SK-N-DZ (cell line): ENCODE measurements at regions not wholly inside any gene's neighbourhood (a gene's known extent, or its start where the extent isn't known, plus 50 kb on each side); places are given as distances from the start of the nearest gene placed in this dataset.

ENCODE experiments used
- DNase-seq: peaks from one replicate; pipeline ENCODE4 v3.0.0-alpha.2; 2015; ENCODE audit warnings: low spot score

GRCh38 chr14:98154254-98154653 is 1117.7 kb downstream of the BCL11B start:
- DNase-seq, result no peak

DNA sequence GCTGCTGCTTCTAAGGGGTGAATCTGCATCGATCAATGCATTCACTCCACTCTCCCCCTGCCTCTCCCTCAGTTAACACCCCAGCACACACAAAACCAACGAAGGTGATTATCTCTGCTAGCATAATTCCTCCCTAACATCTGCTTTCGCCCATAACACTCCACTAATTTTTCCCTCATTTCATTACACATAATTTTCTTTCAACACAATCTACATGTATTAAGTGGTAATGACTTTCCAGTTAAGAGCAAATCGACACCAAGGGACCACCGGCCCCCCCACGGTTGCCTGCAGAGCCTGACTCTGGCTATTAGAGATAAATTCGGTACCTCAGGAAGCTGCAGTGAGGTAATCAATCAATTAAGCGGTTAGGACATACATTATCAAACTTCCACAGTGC is 1115.6 kb downstream of the BCL11B start:
- no peak for DNase-seq

DNA sequence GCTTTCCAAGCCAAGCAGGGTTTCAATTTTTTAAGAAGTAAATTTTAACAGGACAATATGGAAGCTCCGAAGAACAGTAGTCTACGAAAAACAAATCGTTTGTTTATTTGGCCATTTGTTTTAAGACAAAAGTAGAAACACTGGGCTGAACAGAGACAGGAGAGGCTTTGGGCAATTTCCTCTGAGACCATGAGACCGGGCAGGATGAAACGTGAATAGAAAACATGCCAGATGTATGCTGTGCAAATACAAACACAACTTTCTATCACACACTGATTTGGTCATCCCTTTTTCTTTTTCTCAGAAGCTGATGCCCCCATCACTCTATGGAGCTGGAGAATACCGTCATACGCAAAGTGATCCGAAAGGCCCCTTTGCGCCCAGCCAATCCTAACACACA is 1111.1 kb downstream of the BCL11B start:
- no peak for DNase-seq

GRCh38 chr14:98161356-98161755 is 1110.6 kb downstream of the BCL11B start:
- DNase-seq, result no peak

DNA sequence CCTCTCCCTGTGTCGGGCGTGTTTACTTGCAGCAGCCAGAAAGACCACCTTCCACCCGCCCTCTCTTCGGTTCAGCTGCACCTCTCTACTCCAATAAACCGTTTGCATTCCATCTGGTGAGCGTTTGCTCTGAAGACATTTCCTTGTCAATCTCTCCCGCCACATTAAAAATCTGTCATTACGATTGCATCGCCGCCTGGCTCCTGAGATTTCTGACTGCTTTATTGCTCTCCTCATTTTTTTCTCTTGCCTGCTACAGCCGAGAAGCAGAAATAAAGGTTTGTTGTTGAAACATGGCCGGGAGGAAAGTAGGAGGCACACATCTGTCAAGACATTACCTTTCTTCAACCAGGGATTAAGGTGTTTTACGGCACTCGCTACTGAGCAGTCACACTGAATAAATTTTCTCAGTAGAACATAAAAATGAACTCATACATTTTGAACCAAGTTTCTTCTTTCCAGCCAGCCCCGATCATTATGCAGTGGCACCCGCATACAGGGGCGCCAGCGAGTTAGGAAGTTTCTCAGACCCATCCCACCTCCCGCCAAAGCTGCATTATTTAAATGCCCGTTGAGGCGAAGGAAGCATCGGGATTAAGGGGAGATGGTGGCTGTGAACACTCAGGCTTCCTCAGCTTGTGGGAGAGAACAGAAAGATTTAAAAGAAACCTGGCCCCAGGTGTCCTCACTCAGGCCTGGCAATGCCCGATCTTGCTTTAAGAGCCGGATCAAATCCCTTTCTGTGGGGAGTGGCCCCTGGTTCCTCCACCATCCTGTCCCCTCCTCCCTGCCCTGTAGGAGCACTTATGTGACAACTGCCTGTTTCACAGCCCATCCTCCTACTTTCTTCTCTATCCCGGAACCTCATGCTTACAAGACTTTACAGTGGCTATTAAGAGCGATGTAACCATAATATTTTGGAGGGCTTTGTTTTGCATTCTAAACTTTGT is 1108.9 kb downstream of the BCL11B start:
- DNase-seq, result no peak

GRCh38 chr14:98163873-98164272 is 1108.1 kb downstream of the BCL11B start:
- no peak for DNase-seq

- no peak for DNase-seq
These were observed 1106.0 kb downstream of the BCL11B start for GRCh38 chr14:98165976-98166375.

- DNase-seq, result no peak
These were observed 1104.7 kb downstream of the BCL11B start for GRCh38 chr14:98167275-98167674.

GRCh38 chr14:98167705-98168104 is 1104.3 kb downstream of the BCL11B start:
- no peak for DNase-seq

GRCh38 chr14:98168211-98168985 is 1103.6 kb downstream of the BCL11B start:
- no peak for DNase-seq

GRCh38 chr14:98169170-98169587 is 1102.8 kb downstream of the BCL11B start:
- no peak for DNase-seq

- DNase-seq, result no peak
These were observed 1101.4 kb downstream of the BCL11B start for GRCh38 chr14:98170575-98170974.

DNA sequence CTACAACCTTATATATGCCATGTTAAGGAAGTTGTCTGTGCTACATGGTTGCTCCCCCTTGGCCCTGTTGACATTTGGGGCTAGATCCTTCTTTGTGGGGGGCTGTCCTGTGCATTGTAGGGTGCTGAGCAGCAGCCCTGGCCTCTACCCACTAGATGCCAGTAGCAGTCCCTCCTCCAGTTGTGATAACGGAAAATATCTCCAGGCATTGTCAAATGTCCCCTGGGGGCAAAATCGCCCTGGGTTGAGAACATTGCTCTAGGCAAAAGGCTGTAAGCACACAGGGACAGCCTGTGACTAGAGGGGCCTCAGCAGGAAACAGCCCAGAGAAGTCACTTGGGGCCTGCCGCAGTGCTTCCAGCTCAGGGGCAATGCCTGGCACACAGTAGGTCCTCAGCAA is 1100.3 kb downstream of the BCL11B start:
- no peak for DNase-seq

DNA sequence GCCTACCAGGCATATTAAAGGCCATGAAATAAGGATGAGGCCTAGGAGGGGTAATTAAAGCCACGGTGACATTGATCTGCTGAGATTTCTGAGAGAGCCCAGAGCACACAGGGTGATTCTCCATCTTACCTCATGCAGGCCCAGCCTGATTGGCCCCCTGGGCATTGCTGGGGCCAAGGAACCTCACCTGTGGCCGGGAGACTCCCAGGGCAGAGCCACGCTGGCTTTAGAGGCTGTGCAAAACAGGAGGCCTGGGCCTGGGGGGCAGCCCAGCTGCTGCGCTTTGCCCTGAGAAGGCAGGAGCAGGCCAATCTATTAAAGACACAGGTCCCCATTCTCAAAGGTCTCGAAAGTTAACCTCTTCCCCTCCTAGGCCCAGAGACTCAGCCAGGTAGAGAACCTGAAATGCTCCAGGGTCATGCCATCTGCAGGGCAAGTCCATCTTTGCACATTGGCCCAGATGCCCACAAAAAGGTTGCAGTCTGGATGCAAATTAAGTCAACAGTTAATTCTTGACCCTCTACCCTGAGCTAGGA is 1099.7 kb downstream of the BCL11B start:
- no peak for DNase-seq

- no peak for DNase-seq
These were observed 1098.7 kb downstream of the BCL11B start for GRCh38 chr14:98173305-98173704.

DNA sequence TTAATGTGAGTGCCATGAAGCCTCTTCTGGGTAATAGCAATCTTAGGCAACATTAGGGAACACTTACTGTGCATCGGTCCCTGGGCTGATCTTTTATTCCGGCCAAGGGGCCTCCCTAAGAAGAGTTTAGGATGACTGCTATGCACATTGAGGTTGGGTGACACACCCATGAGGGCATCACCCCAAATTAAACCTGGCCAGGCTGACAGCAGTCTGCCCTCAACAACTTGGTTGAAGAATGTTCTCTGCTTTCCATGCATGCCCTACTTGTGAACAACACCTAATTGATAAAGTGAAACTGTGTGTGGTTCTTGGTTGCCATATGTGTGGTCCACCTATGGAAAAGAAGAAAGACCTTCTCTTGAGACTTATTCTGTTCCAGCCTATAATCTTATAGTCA is 1098.0 kb downstream of the BCL11B start:
- no peak for DNase-seq

DNA sequence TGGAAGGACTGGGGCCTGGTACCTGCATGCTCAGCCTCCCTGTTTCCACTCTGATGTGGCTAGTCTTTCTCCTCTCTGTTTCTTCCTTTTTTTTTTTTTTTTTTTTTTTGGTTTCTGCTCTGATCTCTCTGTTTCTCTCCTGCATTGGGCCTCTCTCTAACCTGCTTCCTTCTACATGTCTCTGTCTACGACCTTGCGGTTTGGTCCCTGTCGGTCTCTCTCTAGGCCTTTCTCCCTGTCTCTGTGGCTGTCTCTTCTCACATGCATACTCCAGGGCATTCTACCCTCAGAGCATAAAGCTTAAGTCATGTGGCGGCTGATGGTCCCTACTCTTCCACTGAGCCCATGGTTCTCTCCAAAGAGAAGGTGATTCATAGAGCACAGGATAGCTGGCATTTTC is 1096.6 kb downstream of the BCL11B start:
- DNase-seq, result no peak

GRCh38 chr14:98175881-98176280 is 1096.1 kb downstream of the BCL11B start:
- no peak for DNase-seq

GRCh38 chr14:98176892-98177291 is 1095.1 kb downstream of the BCL11B start:
- DNase-seq, result no peak

- no peak for DNase-seq
These were observed 1094.4 kb downstream of the BCL11B start for GRCh38 chr14:98177551-98177950.

- DNase-seq, result no peak
These were observed 1090.8 kb downstream of the BCL11B start for GRCh38 chr14:98181241-98181640.

GRCh38 chr14:98181768-98182167 is 1090.2 kb downstream of the BCL11B start:
- DNase-seq, result no peak
